K562 (cell line): ENCODE measurements at regions not wholly inside any gene's neighbourhood (a gene's known extent, or its start where the extent isn't known, plus 50 kb on each side); places are given as distances from the start of the nearest gene placed in this dataset.

Source experiments
- ATAC-seq: fragments of 200-7000 bp; cut with Tn5 transposase; 3 replicates; pipeline ENCODE4 v1.9.1; 2020; ENCODE audit warnings: moderate library complexity
- BruUV-seq: library from RNA; stranded (reverse); fragments of 400-500 nt; replicated peaks from 2 replicates; lab custom pipeline; 2021; lab: Mats Ljungman, UMichigan
- CTCF ChIA-PET: fragments of 300-600 bp; formaldehyde crosslinking; extraction: SDS; loops from one replicate; lab custom pipeline; 2021; ENCODE audit warnings: low intra/inter-chr PET ratio; lab: Yijun Ruan, JAX
- POLR2A ChIA-PET: fragments of 300-600, 350-650 bp; sonication (Branson Sonifier 250); formaldehyde crosslinking; extraction: SDS; loops from one replicate; lab custom pipeline; 2021; ENCODE audit warnings: antibody characterized with exemption, inconsistent platforms; lab: Yijun Ruan, JAX
- DNase-seq, 4 experiments: peaks; one replicate each; pipeline versions ENCODE4 v3.0.0 to v3.0.0-alpha.2; 2011 to 2018; ENCODE audit warnings: low spot score in 3 of 4, mixed read lengths in 3 of 4; ENCODE audit errors: extremely low read depth in 1 of 4
- FAIRE-seq: peaks from 2 replicates; lab custom pipeline; 2011; peaks lifted over from hg19 to GRCh38; lab: Jason Lieb, UNC
- H2AFZ ChIP-seq: 2 replicates; pipeline ENCODE4 v1.6.0; 2011; ENCODE audit warnings: low read depth, low read length, control low read depth, inconsistent platforms
- H3K27ac ChIP-seq: fragments of 200-600 bp; 3 replicates; pipeline ENCODE4 v1.8.0; 2011; ENCODE audit warnings: low read depth, mild to moderate bottlenecking, control low read depth, inconsistent platforms, low read length, moderate library complexity, mixed read lengths; ENCODE audit errors: extremely low read depth
- H3K27me3 ChIP-seq, 2 experiments: fragments of 300-600 bp in 1 of 2; 2 replicates in 1 of 2; 3 replicates in 1 of 2; pipeline versions ENCODE4 v1.6.0 to v1.8.0; 2011; ENCODE audit warnings: inconsistent platforms in 2 of 2, low read length in 2 of 2, mild to moderate bottlenecking in 1 of 2, mixed read lengths in 1 of 2, moderate library complexity in 1 of 2; ENCODE audit not compliant: control insufficient read depth in 2 of 2, insufficient read depth in 2 of 2
- H3K36me3 ChIP-seq: fragments of 300-600 bp; 3 replicates; pipeline ENCODE4 v1.8.0; 2011; ENCODE audit warnings: mild to moderate bottlenecking, low read length, inconsistent platforms; ENCODE audit not compliant: control insufficient read depth, insufficient read depth
- H3K4me1 ChIP-seq, 2 experiments: fragments of 200-600 bp in 1 of 2; replicated peaks in 1 of 2; 2 replicates in 1 of 2; 3 replicates in 1 of 2; pipeline versions ENCODE4 v1.5.1 to v1.8.0; 2011; ENCODE audit warnings: inconsistent platforms in 2 of 2, low read length in 2 of 2, mild to moderate bottlenecking in 1 of 2, mixed read lengths in 1 of 2, moderate library complexity in 1 of 2; ENCODE audit not compliant: control insufficient read depth in 2 of 2, insufficient read depth in 2 of 2
- H3K4me2 ChIP-seq: 2 replicates; pipeline ENCODE4 v1.6.1; 2011; ENCODE audit warnings: low read length, control low read depth, inconsistent platforms, mixed read lengths; ENCODE audit not compliant: insufficient read depth
- H3K4me3 ChIP-seq: fragments of 200-600 bp; sonication (generic), shearing (Covaris generic); 2 replicates; pipeline ENCODE4 v1.5.1; 2016; ENCODE audit warnings: control low read depth, inconsistent platforms
- H3K79me2 ChIP-seq: fragments of 200-600 bp; 3 replicates; pipeline ENCODE4 v1.8.0; 2011; ENCODE audit warnings: low read length, inconsistent platforms; ENCODE audit not compliant: control insufficient read depth, insufficient read depth
- H3K9ac ChIP-seq, 2 experiments: 2 replicates each; pipeline versions ENCODE4 v1.6.0 to v1.6.1; 2011; ENCODE audit warnings: low read depth in 2 of 2, low read length in 2 of 2, control low read depth in 1 of 2, inconsistent platforms in 1 of 2, mild to moderate bottlenecking in 1 of 2, mixed read lengths in 1 of 2; ENCODE audit not compliant: insufficient read depth in 1 of 2
- H3K9me1 ChIP-seq: one replicate; pipeline ENCODE4 v1.6.0; 2011; ENCODE audit warnings: inconsistent platforms, mild to moderate bottlenecking, low read length, moderate library complexity; ENCODE audit not compliant: control insufficient read depth, insufficient read depth
- H3K9me3 ChIP-seq: replicated peaks from 2 replicates; pipeline ENCODE4 v1.5.1; 2011; ENCODE audit warnings: low read depth, low read length, inconsistent platforms; ENCODE audit not compliant: control insufficient read depth, insufficient read depth
- H4K20me1 ChIP-seq: replicated peaks from 2 replicates; pipeline ENCODE4 v1.6.1; 2011; ENCODE audit warnings: low read length, inconsistent platforms, mixed read lengths; ENCODE audit not compliant: control insufficient read depth, insufficient read depth
- BRD4 ChIP-seq: fragments of 200-600 bp; sonication (generic); IDR thresholded peaks from 2 replicates; pipeline ENCODE4 v1.6.1; 2017; ENCODE audit warnings: inconsistent platforms
- CCAR2 ChIP-seq: fragments of 200-400 bp; formaldehyde crosslinking; IDR thresholded peaks from 2 replicates; pipeline ENCODE4 v1.6.1; 2017; ENCODE audit warnings: mild to moderate bottlenecking, low read depth, low read length
- FOXK2 ChIP-seq, 2 experiments: fragments of 450-650 bp; IDR thresholded peaks in 1 of 2; conservative IDR thresholded peaks in 1 of 2; 2 replicates each; pipeline ENCODE4 v1.6.1; 2016; ENCODE audit warnings: low read depth in 2 of 2, mild to moderate bottlenecking in 1 of 2
- GTF2A2 ChIP-seq: IDR thresholded peaks from 2 replicates; pipeline ENCODE4 v1.6.1; 2016; ENCODE audit warnings: mild to moderate bottlenecking, missing genetic modification characterization, missing compliant biosample characterization
- KLF6 ChIP-seq: fragments of 250-450 bp; sonication (Bioruptor Pico); IDR thresholded peaks from 2 replicates; pipeline ENCODE4 v1.4.0; 2020; ENCODE audit warnings: mild to moderate bottlenecking, moderate library complexity, borderline replicate concordance
- LCOR ChIP-seq: sonication (generic); formaldehyde crosslinking; IDR thresholded peaks from 2 replicates; pipeline ENCODE4 v1.8.0; 2022; ENCODE audit warnings: mild to moderate bottlenecking, missing genetic modification reagents
- MCM3 ChIP-seq: fragments of 450-650 bp; IDR thresholded peaks from 2 replicates; pipeline ENCODE4 v1.6.1; 2016
- PHF21A ChIP-seq: fragments of 450-650 bp; IDR thresholded peaks from 2 replicates; pipeline ENCODE4 v1.6.1; 2017; ENCODE audit warnings: low read depth, borderline replicate concordance
- ZNF165 ChIP-seq: fragments of 250-450 bp; sonication (Bioruptor Pico); IDR thresholded peaks from 2 replicates; pipeline ENCODE4 v1.4.0; 2020; ENCODE audit warnings: borderline replicate concordance
- WGBS: fragments of 100-300 bp; shearing (Covaris generic); methylation state at CpG from one replicate; pipeline ENCODE4 v1.1.6; 2016; ENCODE audit warnings: low coverage, mixed read lengths; ENCODE audit not compliant: insufficient coverage; ENCODE audit errors: missing lambda C conversion rate; 5-methylcytosine and 5-hydroxymethylcytosine counted together
- in situ Hi-C: fragments of 300-500 bp; cut with MboI; formaldehyde crosslinking; loops from 4 replicates; pipeline ENCODE4 v1.15.0; 2018; ENCODE audit warnings: inconsistent platforms, mixed read lengths
- intact Hi-C: fragments of 100-400 bp; cut with micrococcal nuclease; formaldehyde crosslinking; loops from 2 replicates; pipeline ENCODE4 v1.14.2; 2022
- TF ChIP-seq, protein P1 (sequence below): sonication (generic); formaldehyde crosslinking; IDR thresholded peaks from 2 replicates; pipeline ENCODE4 v1.8.1; 2023; ENCODE audit warnings: mild to moderate bottlenecking, missing genetic modification reagents

GRCh38 chr5:51881901-51882300 lies 498.7 kb downstream of the ISL1 start:
- ChIA-PET CTCF (no interaction called here), POLR2A (no interaction called here)
- in situ Hi-C loops (no loop called here), intact Hi-C loops (no loop called here)
- DNase-seq (no peak), ATAC-seq (no peak), FAIRE-seq (no peak)
- Histone ChIP-seq H3K9me1 (no peaks in the 10 kb centered on the region), H3K4me3 (no peak overlapping the region), H3K4me1 (no peaks in the 10 kb centered on the region), H3K4me2 (no peak overlapping the region), H3K79me2 (no peaks in the 10 kb centered on the region), H3K9ac (no peak overlapping the region), H3K27me3 (no peaks in the 10 kb centered on the region), H4K20me1 (no peaks in the 10 kb centered on the region), H3K9me3 (no peaks in the 10 kb centered on the region), H2AFZ (no peak overlapping the region), H3K36me3 (no peaks in the 10 kb centered on the region), H3K27ac (no peak overlapping the region)
- TF ChIP-seq CCAR2, result no peak
- no peak for TF ChIP-seq KLF6
- no peak for TF ChIP-seq ZNF165
- no peak for TF ChIP-seq BRD4
- TF ChIP-seq, protein P1, sequence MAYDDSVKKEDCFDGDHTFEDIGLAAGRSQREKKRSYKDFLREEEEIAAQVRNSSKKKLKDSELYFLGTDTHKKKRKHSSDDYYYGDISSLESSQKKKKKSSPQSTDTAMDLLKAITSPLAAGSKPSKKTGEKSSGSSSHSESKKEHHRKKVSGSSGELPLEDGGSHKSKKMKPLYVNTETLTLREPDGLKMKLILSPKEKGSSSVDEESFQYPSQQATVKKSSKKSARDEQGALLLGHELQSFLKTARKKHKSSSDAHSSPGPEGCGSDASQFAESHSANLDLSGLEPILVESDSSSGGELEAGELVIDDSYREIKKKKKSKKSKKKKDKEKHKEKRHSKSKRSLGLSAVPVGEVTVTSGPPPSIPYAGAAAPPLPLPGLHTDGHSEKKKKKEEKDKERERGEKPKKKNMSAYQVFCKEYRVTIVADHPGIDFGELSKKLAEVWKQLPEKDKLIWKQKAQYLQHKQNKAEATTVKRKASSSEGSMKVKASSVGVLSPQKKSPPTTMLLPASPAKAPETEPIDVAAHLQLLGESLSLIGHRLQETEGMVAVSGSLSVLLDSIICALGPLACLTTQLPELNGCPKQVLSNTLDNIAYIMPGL, result no peak
- no TSS peak for BruUV-seq

GRCh38 chr5:51882647-51883046 lies 499.4 kb downstream of the ISL1 start:
- Histone ChIP-seq H3K9me1 (no peaks in the 10 kb centered on the region), H3K27ac (no peak overlapping the region), H3K79me2 (no peaks in the 10 kb centered on the region), H3K9ac (no peak overlapping the region), H4K20me1 (no peaks in the 10 kb centered on the region), H3K9me3 (no peaks in the 10 kb centered on the region), H3K4me2 (no peak overlapping the region), H3K4me1 (no peaks in the 10 kb centered on the region), H3K36me3 (no peaks in the 10 kb centered on the region), H3K27me3 (no peaks in the 10 kb centered on the region), H3K4me3 (no peak overlapping the region), H2AFZ (no peak overlapping the region)
- no TSS peak for BruUV-seq
- CTCF ChIA-PET, result no interaction called here
- ATAC-seq, result no peak
- 0% methylated on average over 1 of the region's 1 CpG for WGBS
- FAIRE-seq, result no peak
- POLR2A ChIA-PET, result no interaction called here
- intact Hi-C loops, result no loop called here
- TF ChIP-seq PHF21A, result no peak
- no peak for TF ChIP-seq LCOR (CRISPR knock-in tag)
- no peak for TF ChIP-seq MCM3
- TF ChIP-seq GTF2A2 (tag), result no peak
- no peak for TF ChIP-seq FOXK2 (conservative IDR thresholded peaks at IDR 0.05 in 1 of 2, IDR thresholded peaks at IDR 0.05 in 1 of 2; ENCODE audit: low read depth in 2 of 2)
- in situ Hi-C loops, result no loop called here
- DNase-seq, result no peak
